ENCODE measurements at regions not wholly inside any gene's neighbourhood (a gene's known extent, or its start where the extent isn't known, plus 50 kb on each side); places are given as distances from the start of the nearest gene placed in this dataset.

GRCh38 chr2:79414690-79415089, 98.2 kb upstream of the CTNNA2 start:
- Histone ChIP-seq H3K4me3 (ENCODE audit: extremely low read depth in 1 of 4, insufficient read depth in 2 of 4, low read depth in 3 of 4, low read length in 4 of 4) (no peak overlapping the region), H4K91ac (replicated peaks; ENCODE audit: insufficient read length, low read length) (no peak overlapping the region)
- TF ChIP-seq, protein P1, sequence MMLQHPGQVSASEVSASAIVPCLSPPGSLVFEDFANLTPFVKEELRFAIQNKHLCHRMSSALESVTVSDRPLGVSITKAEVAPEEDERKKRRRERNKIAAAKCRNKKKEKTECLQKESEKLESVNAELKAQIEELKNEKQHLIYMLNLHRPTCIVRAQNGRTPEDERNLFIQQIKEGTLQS (IDR thresholded peaks at IDR 0.05; ENCODE audit: insufficient read depth, low read depth, low read length): no peak
- TF ChIP-seq SUZ12 (IDR thresholded peaks at IDR 0.05; ENCODE audit: low read length) (no peak), SIRT6 (IDR thresholded peaks at IDR 0.05; ENCODE audit: low read length) (no peak), MAFK (IDR thresholded peaks at IDR 0.05; ENCODE audit: low read depth, low read length) (no peak), JUN (IDR thresholded peaks at IDR 0.05; ENCODE audit: low read depth, low read length) (no peak), SAP30 (IDR thresholded peaks at IDR 0.05; ENCODE audit: insufficient read depth, insufficient replicate concordance, low read length) (no peak), POU5F1 (IDR thresholded peaks at IDR 0.05; ENCODE audit: low read depth, low read length) (no peak), TAF7 (optimal IDR thresholded peaks at IDR 0.05; ENCODE audit: borderline replicate concordance, low read depth, low read length) (no peak)

More at GRCh38 chr2:79414690-79415089, 98.2 kb upstream of the CTNNA2 start:
- no peak for FAIRE-seq
- no peaks in the 10 kb centered on the region for H3K9me3 ChIP-seq (ENCODE audit: insufficient read depth in 2 of 2, low read depth in 1 of 2, low read length in 1 of 2)
- no peaks in the 10 kb centered on the region for H3K4me1 ChIP-seq (replicated peaks in 1 of 4; ENCODE audit: control insufficient read depth in 3 of 4, insufficient read depth in 4 of 4, low read length in 3 of 4)
- no peak overlapping the region for H2AFZ ChIP-seq (ENCODE audit: low read length)
- no peaks in the 10 kb centered on the region for H3K79me2 ChIP-seq (ENCODE audit: control insufficient read depth in 1 of 2, insufficient read depth in 2 of 2, low read length in 2 of 2)
- no peak overlapping the region for H2BK20ac ChIP-seq (ENCODE audit: low read length)
- no peak overlapping the region; the same call in 1 of the 2 replicates for H3K18ac ChIP-seq (ENCODE audit: extremely low read depth, low read length)
- no peaks in the 10 kb centered on the region for H3K79me1 ChIP-seq (ENCODE audit: low read depth, low read length)
- H2AK5ac ChIP-seq (ENCODE audit: low read depth, low read length): no peak overlapping the region
- H4K5ac ChIP-seq (ENCODE audit: insufficient read length, low read depth, low read length): no peak overlapping the region
- H3K23ac ChIP-seq (ENCODE audit: insufficient read length): no peak overlapping the region
- H4K8ac ChIP-seq (ENCODE audit: extremely low read depth, insufficient read depth, low read length): no peak overlapping the region
- no peaks in the 10 kb centered on the region for H3K23me2 ChIP-seq (ENCODE audit: low read depth, low read length)
- ChIA-PET CTCF (ENCODE audit: partially characterized antibody) (no interaction called here), POLR2A (ENCODE audit: partially characterized antibody) (no interaction called here)
- no peaks in the 10 kb centered on the region for H4K20me1 ChIP-seq (replicated peaks in 1 of 2; ENCODE audit: control insufficient read depth in 1 of 2, insufficient read depth in 2 of 2, low read length in 2 of 2)
- no peak for DNase-seq (ENCODE audit: low read depth in 1 of 2, low spot score in 2 of 2)
- H2BK12ac ChIP-seq (ENCODE audit: low read depth, low read length): no peak overlapping the region
- H3K14ac ChIP-seq (ENCODE audit: insufficient read length): no peak overlapping the region
- no peak overlapping the region for H3K27ac ChIP-seq (ENCODE audit: low read depth, low read length)
- no peak overlapping the region for H2BK15ac ChIP-seq (ENCODE audit: low read length)
- no peaks in the 10 kb centered on the region for H3K36me3 ChIP-seq (ENCODE audit: control insufficient read depth in 2 of 4, insufficient read depth in 4 of 4, low read length in 3 of 4)
- no peak overlapping the region for H3K4me2 ChIP-seq (ENCODE audit: insufficient read depth in 1 of 2, low read depth in 2 of 2, low read length in 2 of 2)
- H3K56ac ChIP-seq (replicated peaks; ENCODE audit: insufficient read length, low read depth, low read length): no peak overlapping the region
- no peak overlapping the region for H2BK5ac ChIP-seq (ENCODE audit: low read depth, low read length)
- 71% methylated on average over 2 of the region's 2 CpGs; no CpG with 5 or more reads in 1 of the 2 experiments for WGBS, 2 experiments (ENCODE audit: extremely low coverage in 1 of 2, insufficient coverage in 1 of 2, insufficient read length in 1 of 2, insufficient replicate concordance in 2 of 2, low coverage in 1 of 2, low lambda C conversion rate in 2 of 2, missing lambda C conversion rate in 1 of 2)
- no peak overlapping the region for H3K4ac ChIP-seq (replicated peaks; ENCODE audit: insufficient read length, low read depth, low read length)
- H2BK120ac ChIP-seq (replicated peaks; ENCODE audit: low read depth, low read length): no peak overlapping the region
- no peak overlapping the region for H3K9ac ChIP-seq (replicated peaks in 1 of 4; ENCODE audit: extremely low read depth in 1 of 4, low read depth in 3 of 4, low read length in 3 of 4)
- no peaks in the 10 kb centered on the region for H3K27me3 ChIP-seq (replicated peaks in 1 of 4; ENCODE audit: control insufficient read depth in 3 of 4, extremely low read depth in 1 of 4, insufficient read depth in 3 of 4, low read length in 3 of 4)

Measured in H1 (cell line).